H7 (cell line): ENCODE measurements at regions not wholly inside any gene's neighbourhood (a gene's known extent, or its start where the extent isn't known, plus 50 kb on each side); places are given as distances from the start of the nearest gene placed in this dataset.

Experiments used
- DNase-seq: peaks from one replicate; pipeline ENCODE4 v3.0.0; 2012
- H3K27me3 ChIP-seq: 2 replicates; pipeline ENCODE4 v1.6.0; 2011; ENCODE audit warnings: mild to moderate bottlenecking, low read length; ENCODE audit not compliant: control insufficient read depth, insufficient read depth
- H3K36me3 ChIP-seq: replicated peaks from 2 replicates; pipeline ENCODE4 v1.5.1; 2011; ENCODE audit warnings: low read length; ENCODE audit not compliant: control insufficient read depth, insufficient read depth
- H3K4me3 ChIP-seq: 2 replicates; pipeline ENCODE4 v1.5.1; 2011; ENCODE audit warnings: low read depth, mild to moderate bottlenecking, control low read depth, low read length, moderate library complexity; ENCODE audit not compliant: insufficient read depth

- Histone ChIP-seq H3K4me3 (no peak overlapping the region), H3K36me3 (no peaks in the 10 kb centered on the region), H3K27me3 (no peaks in the 10 kb centered on the region)
- DNase-seq, result no peak
Observed at GRCh38 chr4:31516520-31516919, 796.4 kb downstream of the PCDH7 start.

GRCh38 chr4:31518796-31519250 is 798.7 kb downstream of the PCDH7 start:
- no peaks in the 10 kb centered on the region for H3K27me3 ChIP-seq
- no peak for DNase-seq
- no peaks in the 10 kb centered on the region for H3K36me3 ChIP-seq
- no peak overlapping the region for H3K4me3 ChIP-seq

- no peaks in the 10 kb centered on the region for H3K27me3 ChIP-seq
- H3K36me3 ChIP-seq, result no peaks in the 10 kb centered on the region
- no peak for DNase-seq
- no peak overlapping the region for H3K4me3 ChIP-seq
Observed at GRCh38 chr4:31530555-31530954, 810.4 kb downstream of the PCDH7 start.

- Histone ChIP-seq H3K4me3 (no peak overlapping the region), H3K27me3 (no peaks in the 10 kb centered on the region), H3K36me3 (no peaks in the 10 kb centered on the region)
- no peak for DNase-seq
Observed at GRCh38 chr4:31538877-31539276, 818.7 kb downstream of the PCDH7 start.

- no peak overlapping the region for H3K4me3 ChIP-seq
- no peaks in the 10 kb centered on the region for H3K36me3 ChIP-seq
- no peak for DNase-seq
- no peaks in the 10 kb centered on the region for H3K27me3 ChIP-seq
Observed at GRCh38 chr4:31539284-31540069, 819.3 kb downstream of the PCDH7 start.

- Histone ChIP-seq H3K36me3 (no peaks in the 10 kb centered on the region), H3K27me3 (no peaks in the 10 kb centered on the region), H3K4me3 (no peak overlapping the region)
- no peak for DNase-seq
Observed at GRCh38 chr4:31545330-31545729, 825.2 kb downstream of the PCDH7 start.

GRCh38 chr4:31545755-31546154 is 825.6 kb downstream of the PCDH7 start:
- Histone ChIP-seq H3K27me3 (no peaks in the 10 kb centered on the region), H3K36me3 (no peaks in the 10 kb centered on the region), H3K4me3 (no peak overlapping the region)
- no peak for DNase-seq

- Histone ChIP-seq H3K27me3 (no peaks in the 10 kb centered on the region), H3K36me3 (no peaks in the 10 kb centered on the region), H3K4me3 (no peak overlapping the region)
- no peak for DNase-seq
Observed at GRCh38 chr4:31548021-31548420, 827.9 kb downstream of the PCDH7 start.

- Histone ChIP-seq H3K4me3 (no peak overlapping the region), H3K36me3 (no peaks in the 10 kb centered on the region), H3K27me3 (no peaks in the 10 kb centered on the region)
- DNase-seq, result no peak
Observed at GRCh38 chr4:31548823-31549222, 828.7 kb downstream of the PCDH7 start.

- no peaks in the 10 kb centered on the region for H3K27me3 ChIP-seq
- DNase-seq, result no peak
- no peak overlapping the region for H3K4me3 ChIP-seq
- no peaks in the 10 kb centered on the region for H3K36me3 ChIP-seq
Observed at GRCh38 chr4:31549256-31549655, 829.1 kb downstream of the PCDH7 start.

GRCh38 chr4:31557437-31557836 is 837.3 kb downstream of the PCDH7 start:
- no peak overlapping the region for H3K4me3 ChIP-seq
- no peaks in the 10 kb centered on the region for H3K36me3 ChIP-seq
- DNase-seq, result no peak
- no peaks in the 10 kb centered on the region for H3K27me3 ChIP-seq

- DNase-seq, result no peak
- no peaks in the 10 kb centered on the region for H3K36me3 ChIP-seq
- H3K4me3 ChIP-seq, result no peak overlapping the region
- no peaks in the 10 kb centered on the region for H3K27me3 ChIP-seq
Observed at GRCh38 chr4:31573554-31573953, 853.4 kb downstream of the PCDH7 start.

GRCh38 chr4:31575504-31575903 is 855.3 kb downstream of the PCDH7 start:
- H3K4me3 ChIP-seq, result no peak overlapping the region
- H3K27me3 ChIP-seq, result no peaks in the 10 kb centered on the region
- peak; percentile 1 for DNase-seq
- H3K36me3 ChIP-seq, result no peaks in the 10 kb centered on the region

- Histone ChIP-seq H3K4me3 (no peak overlapping the region), H3K36me3 (no peaks in the 10 kb centered on the region), H3K27me3 (no peaks in the 10 kb centered on the region)
- no peak for DNase-seq
Observed at GRCh38 chr4:31580843-31581242, 860.7 kb downstream of the PCDH7 start.

- DNase-seq, result no peak
- H3K27me3 ChIP-seq, result no peaks in the 10 kb centered on the region
- no peak overlapping the region for H3K4me3 ChIP-seq
- no peaks in the 10 kb centered on the region for H3K36me3 ChIP-seq
Observed at GRCh38 chr4:31585503-31585902, 865.3 kb downstream of the PCDH7 start.

GRCh38 chr4:31592293-31592692 is 872.1 kb downstream of the PCDH7 start:
- DNase-seq, result no peak
- no peaks in the 10 kb centered on the region for H3K27me3 ChIP-seq
- no peaks in the 10 kb centered on the region for H3K36me3 ChIP-seq
- no peak overlapping the region for H3K4me3 ChIP-seq
